AG04450 (cell line): ENCODE measurements at regions not wholly inside any gene's neighbourhood (a gene's known extent, or its start where the extent isn't known, plus 50 kb on each side); places are given as distances from the start of the nearest gene placed in this dataset.

Source experiments
- CTCF ChIA-PET: fragments of 300-600, 350-600 bp; formaldehyde crosslinking; extraction: SDS; loops from one replicate; lab custom pipeline; 2022; ENCODE audit warnings: antibody characterized with exemption, inconsistent platforms; lab: Charles Lee
- POLR2A ChIA-PET: fragments of 350-600 bp; formaldehyde crosslinking; extraction: SDS; loops from one replicate; lab custom pipeline; 2021; ENCODE audit warnings: antibody characterized with exemption, inconsistent platforms; lab: Yijun Ruan, JAX
- DNase-seq: peaks from one replicate; pipeline ENCODE4 v3.0.0-alpha.2; 2011; ENCODE audit warnings: low read depth, low spot score
- H3K27ac ChIP-seq: one replicate; pipeline ENCODE4 v1.5.1; 2012; ENCODE audit warnings: low read depth, low read length, control low read depth
- H3K27me3 ChIP-seq: one replicate; pipeline ENCODE4 v1.6.0; 2012; ENCODE audit warnings: low read length; ENCODE audit not compliant: control insufficient read depth, insufficient read depth
- H3K4me3 ChIP-seq: 2 replicates; pipeline ENCODE4 v1.5.1; 2011; ENCODE audit warnings: mild to moderate bottlenecking, low read depth, low read length, control low read depth
- H3K9me3 ChIP-seq: 2 replicates; pipeline ENCODE4 v1.5.1; 2012; ENCODE audit warnings: low read length; ENCODE audit not compliant: control insufficient read depth, insufficient read depth
- TF ChIP-seq, protein P1 (sequence below): IDR thresholded peaks from 2 replicates; pipeline ENCODE4 v1.5.1; 2011; ENCODE audit warnings: low read depth, low read length, control low read depth, inconsistent platforms

DNA sequence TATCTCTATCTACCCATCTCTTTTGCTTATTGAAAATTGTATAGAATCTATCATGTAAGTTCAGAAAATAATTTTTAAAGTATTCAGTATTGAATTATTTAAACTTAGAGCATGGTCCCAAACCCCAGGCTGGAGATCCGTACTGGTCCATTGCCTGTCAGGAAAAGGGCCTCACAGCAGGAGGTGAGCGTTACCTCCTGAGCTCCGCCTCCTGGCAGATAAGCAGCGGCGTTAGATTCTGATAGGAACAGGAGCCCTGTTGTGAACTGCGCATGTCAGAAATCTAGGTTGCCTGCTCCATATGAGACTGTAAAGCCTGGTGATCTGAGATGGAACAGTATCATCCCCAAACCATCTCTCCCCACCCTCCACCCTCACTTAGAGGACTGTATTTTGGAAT, 266.0 kb upstream of the CNTNAP2 start:
- no peak overlapping the region for H3K4me3 ChIP-seq
- H3K27me3 ChIP-seq = no peaks in the 10 kb centered on the region
- ChIA-PET POLR2A (no interaction called here), CTCF (no interaction called here)
- peaks cover 12% of the 10 kb centered on the region for H3K9me3 ChIP-seq
- no peak for DNase-seq
- no peak overlapping the region for H3K27ac ChIP-seq
- TF ChIP-seq, protein P1, sequence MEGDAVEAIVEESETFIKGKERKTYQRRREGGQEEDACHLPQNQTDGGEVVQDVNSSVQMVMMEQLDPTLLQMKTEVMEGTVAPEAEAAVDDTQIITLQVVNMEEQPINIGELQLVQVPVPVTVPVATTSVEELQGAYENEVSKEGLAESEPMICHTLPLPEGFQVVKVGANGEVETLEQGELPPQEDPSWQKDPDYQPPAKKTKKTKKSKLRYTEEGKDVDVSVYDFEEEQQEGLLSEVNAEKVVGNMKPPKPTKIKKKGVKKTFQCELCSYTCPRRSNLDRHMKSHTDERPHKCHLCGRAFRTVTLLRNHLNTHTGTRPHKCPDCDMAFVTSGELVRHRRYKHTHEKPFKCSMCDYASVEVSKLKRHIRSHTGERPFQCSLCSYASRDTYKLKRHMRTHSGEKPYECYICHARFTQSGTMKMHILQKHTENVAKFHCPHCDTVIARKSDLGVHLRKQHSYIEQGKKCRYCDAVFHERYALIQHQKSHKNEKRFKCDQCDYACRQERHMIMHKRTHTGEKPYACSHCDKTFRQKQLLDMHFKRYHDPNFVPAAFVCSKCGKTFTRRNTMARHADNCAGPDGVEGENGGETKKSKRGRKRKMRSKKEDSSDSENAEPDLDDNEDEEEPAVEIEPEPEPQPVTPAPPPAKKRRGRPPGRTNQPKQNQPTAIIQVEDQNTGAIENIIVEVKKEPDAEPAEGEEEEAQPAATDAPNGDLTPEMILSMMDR = no peak

DNA sequence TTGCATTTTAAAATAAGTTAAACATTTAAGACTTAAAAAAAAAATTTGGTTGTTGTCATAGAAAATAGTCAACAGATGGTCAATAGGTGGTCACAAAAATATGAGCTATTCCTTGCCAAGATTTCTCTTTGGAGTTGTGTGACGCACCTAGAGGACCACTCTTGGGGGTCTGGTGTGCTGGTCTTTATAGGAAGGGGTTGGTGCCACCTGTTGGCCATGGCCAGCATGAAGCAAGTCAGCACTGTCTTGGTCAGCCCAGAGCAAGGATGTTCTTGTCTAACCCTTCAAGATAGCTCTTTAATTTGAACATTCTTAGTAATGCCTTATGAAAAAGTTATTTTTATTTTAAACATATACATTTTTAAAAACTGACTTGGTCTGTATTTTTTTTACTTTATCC, 267.9 kb upstream of the CNTNAP2 start:
- TF ChIP-seq, protein P1 = no peak
- Histone ChIP-seq H3K9me3 (peaks cover 23% of the 10 kb centered on the region), H3K27me3 (no peaks in the 10 kb centered on the region), H3K27ac (no peak overlapping the region), H3K4me3 (no peak overlapping the region)
- DNase-seq = no peak
- ChIA-PET CTCF (no interaction called here), POLR2A (no interaction called here)

DNA sequence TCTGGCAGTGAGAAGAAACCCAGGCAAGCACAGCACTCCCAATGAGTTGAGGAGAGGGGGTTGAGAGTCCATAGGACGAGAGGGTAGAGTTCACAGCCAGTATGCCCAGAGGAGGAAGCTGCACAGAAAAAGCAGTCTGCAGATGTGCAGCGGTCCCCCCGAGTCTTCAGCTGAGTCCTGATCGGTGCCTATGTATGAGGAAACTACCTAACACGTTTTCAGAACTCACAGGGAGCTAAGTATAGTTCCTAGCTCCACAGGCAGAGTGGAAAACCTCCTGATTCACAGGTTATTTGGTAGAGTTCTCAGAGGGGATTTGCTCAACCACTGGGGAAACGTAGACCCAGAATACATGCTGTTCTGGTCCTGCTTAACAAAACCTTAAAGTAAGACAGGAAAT, 271.3 kb upstream of the CNTNAP2 start:
- TF ChIP-seq, protein P1 = no peak
- CTCF ChIA-PET = no interaction called here
- no peak overlapping the region for H3K27ac ChIP-seq
- DNase-seq = no peak
- no peak overlapping the region for H3K4me3 ChIP-seq
- H3K27me3 ChIP-seq = no peaks in the 10 kb centered on the region
- H3K9me3 ChIP-seq = peaks cover 41% of the 10 kb centered on the region
- POLR2A ChIA-PET = no interaction called here

DNA sequence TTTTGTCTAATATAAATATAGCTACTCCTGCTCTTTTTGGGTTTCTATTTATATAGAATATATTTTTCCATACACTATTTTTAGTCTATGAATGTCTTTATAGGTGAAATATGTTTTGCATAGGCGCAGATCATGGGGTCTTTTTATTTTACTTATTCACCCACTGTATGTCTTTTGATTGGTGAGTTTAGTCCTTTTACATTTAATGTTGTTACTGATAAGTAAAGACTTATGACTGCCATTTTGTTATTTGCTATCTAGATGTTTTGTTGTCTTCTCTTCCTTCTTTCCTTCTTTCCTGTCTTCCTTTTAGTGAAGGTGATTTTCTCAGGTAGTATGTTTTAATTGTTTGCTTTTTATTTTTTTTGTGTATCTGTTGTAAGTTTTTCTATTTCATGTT, 276.8 kb upstream of the CNTNAP2 start:
- TF ChIP-seq, protein P1 = no peak
- no peaks in the 10 kb centered on the region for H3K27me3 ChIP-seq
- H3K27ac ChIP-seq = no peak overlapping the region
- no peak overlapping the region for H3K4me3 ChIP-seq
- DNase-seq = no peak
- ChIA-PET POLR2A (no interaction called here), CTCF (no interaction called here)
- H3K9me3 ChIP-seq = peaks cover 20% of the 10 kb centered on the region

DNA sequence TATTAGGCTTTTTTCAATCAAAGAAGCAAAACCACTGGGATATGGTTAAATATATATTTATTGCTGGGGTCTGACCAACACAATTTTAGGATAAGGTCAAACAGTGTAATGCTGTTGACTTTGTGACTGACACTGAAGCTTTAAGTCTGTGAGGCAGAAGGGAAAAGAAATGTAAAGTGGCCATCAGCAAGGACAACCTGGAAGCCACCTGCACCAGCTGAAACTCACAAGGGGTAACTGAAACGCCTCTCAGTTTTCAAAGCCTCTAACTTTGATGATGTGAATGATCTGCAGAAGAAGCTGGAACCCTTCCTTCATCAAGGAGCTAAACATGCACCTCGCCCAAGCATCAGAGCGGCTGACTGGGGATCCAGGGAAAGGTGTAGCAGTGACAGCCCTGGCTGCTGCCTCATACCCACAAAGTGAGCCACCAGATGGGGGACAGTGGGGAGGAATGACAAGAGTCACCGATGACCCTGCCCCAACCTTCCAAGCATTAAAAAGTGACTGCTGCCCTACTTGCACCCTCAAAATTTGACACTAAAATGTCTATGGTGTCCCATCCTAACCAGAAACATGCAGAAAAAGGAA, 284.9 kb upstream of the CNTNAP2 start:
- Histone ChIP-seq H3K27me3 (no peaks in the 10 kb centered on the region), H3K9me3 (peaks cover 9% of the 10 kb centered on the region), H3K27ac (no peak overlapping the region), H3K4me3 (no peak overlapping the region)
- CTCF ChIA-PET = no interaction called here
- DNase-seq = no peak
- TF ChIP-seq, protein P1 = no peak
- POLR2A ChIA-PET = no interaction called here
